GM23248 (cell line): ENCODE measurements at regions not wholly inside any gene's neighbourhood (a gene's known extent, or its start where the extent isn't known, plus 50 kb on each side); places are given as distances from the start of the nearest gene placed in this dataset.

ENCODE experiments used
- EZH2 ChIP-seq: fragments of 200-600 bp; sonication (generic); IDR thresholded peaks from 2 replicates; pipeline ENCODE4 v1.6.1; 2018; ENCODE audit warnings: antibody characterized with exemption, mild to moderate bottlenecking; ENCODE audit not compliant: insufficient read depth, poor library complexity, severe bottlenecking
- EZH2phosphoT487 ChIP-seq: fragments of 200-600 bp; sonication (generic); IDR thresholded peaks from 2 replicates; pipeline ENCODE4 v1.6.1; 2018; ENCODE audit warnings: antibody characterized with exemption, moderate library complexity, mild to moderate bottlenecking, low read depth; ENCODE audit not compliant: insufficient read depth

GRCh38 chr2:216793386-216793785, 66.5 kb downstream of the TNP1 start:
- TF ChIP-seq EZH2 = no peak
- TF ChIP-seq EZH2phosphoT487 = no peak
